Esophagus squamous epithelium (tissue), 5 donors: ENCODE measurements at regions not wholly inside any gene's neighbourhood (a gene's known extent, or its start where the extent isn't known, plus 50 kb on each side); places are given as distances from the start of the nearest gene placed in this dataset.

Experiments used
- DNase-seq: peaks from one replicate; lab custom pipeline; 2025; lab: John Stamatoyannopoulos, UW
- H3K27ac ChIP-seq, 4 donors: fragments of 200-600 bp; sonication (generic); one replicate each; pipeline ENCODE4 v1.5.1; 2016 to 2019; ENCODE audit warnings: mild to moderate bottlenecking in 1 of 4
- H3K27me3 ChIP-seq, 4 donors: fragments of 200-600 bp; sonication (generic); 1 replicate in 3 of 4; 2 replicates in 1 of 4; pipeline versions ENCODE4 v1.5.1 to v1.6.0; 2017 to 2021; ENCODE audit warnings: antibody characterized with exemption in 1 of 4
- H3K36me3 ChIP-seq, 3 donors: fragments of 200-600 bp; sonication (generic); one replicate each; pipeline ENCODE4 v1.5.1; 2016 to 2019
- H3K4me1 ChIP-seq, 3 donors: fragments of 200-600 bp; sonication (generic); one replicate each; pipeline ENCODE4 v1.5.1; 2017 to 2019
- H3K4me3 ChIP-seq, 4 donors: fragments of 200-600 bp; sonication (generic); 1 replicate in 3 of 4; 2 replicates in 1 of 4; pipeline ENCODE4 v1.5.1; 2016 to 2019; ENCODE audit warnings: mild to moderate bottlenecking in 2 of 4, moderate library complexity in 1 of 4
- H3K9me3 ChIP-seq, 3 donors: fragments of 200-600 bp; sonication (generic); one replicate each; pipeline ENCODE4 v1.5.1; 2016 to 2019
- CTCF ChIP-seq, 6 experiments: fragments of 450-650 bp in 4 of 6; fragments of 200-600 bp in 2 of 6; sonication (generic) in 2 of 6; IDR thresholded peaks; one replicate each; pipeline ENCODE4 v1.5.1; 2016 to 2019; ENCODE audit warnings: antibody characterized with exemption in 6 of 6, mild to moderate bottlenecking in 4 of 6, moderate library complexity in 4 of 6
- POLR2A ChIP-seq, 4 donors: fragments of 450-650 bp; IDR thresholded peaks; one replicate each; pipeline ENCODE4 v1.6.1; 2017; ENCODE audit warnings: antibody characterized with exemption in 4 of 4, mild to moderate bottlenecking in 4 of 4, moderate library complexity in 3 of 4
- WGBS, 2 donors: methylation state at CpG; one replicate each; pipeline ENCODE4 v1.1.5; 2018; 5-methylcytosine and 5-hydroxymethylcytosine counted together
- intact Hi-C: fragments of 100-400 bp; cut with DNase I; formaldehyde crosslinking; loops from one replicate; pipeline ENCODE4 v1.15.0; 2022
- donor health status: DM: yes; HTN: yes; CAD: no.

- intact Hi-C loops: no loop called here
- Histone ChIP-seq H3K27ac (no peak overlapping the region), H3K4me1 (no peaks in the 10 kb centered on the region), H3K27me3 (no peaks in the 10 kb centered on the region), H3K36me3 (no peaks in the 10 kb centered on the region), H3K4me3 (no peak overlapping the region), H3K9me3 (no peaks in the 10 kb centered on the region)
- TF ChIP-seq POLR2A (IDR thresholded peaks at IDR 0.05) (no peak), CTCF (IDR thresholded peaks at IDR 0.05) (no peak)
- 76 to 84% methylated on average over 2 of the region's 2 CpGs for WGBS, 2 donors
- no peak for DNase-seq
Observed at GRCh38 chr4:117661091-117662072, 372.9 kb upstream of the NDST3 start.

DNA sequence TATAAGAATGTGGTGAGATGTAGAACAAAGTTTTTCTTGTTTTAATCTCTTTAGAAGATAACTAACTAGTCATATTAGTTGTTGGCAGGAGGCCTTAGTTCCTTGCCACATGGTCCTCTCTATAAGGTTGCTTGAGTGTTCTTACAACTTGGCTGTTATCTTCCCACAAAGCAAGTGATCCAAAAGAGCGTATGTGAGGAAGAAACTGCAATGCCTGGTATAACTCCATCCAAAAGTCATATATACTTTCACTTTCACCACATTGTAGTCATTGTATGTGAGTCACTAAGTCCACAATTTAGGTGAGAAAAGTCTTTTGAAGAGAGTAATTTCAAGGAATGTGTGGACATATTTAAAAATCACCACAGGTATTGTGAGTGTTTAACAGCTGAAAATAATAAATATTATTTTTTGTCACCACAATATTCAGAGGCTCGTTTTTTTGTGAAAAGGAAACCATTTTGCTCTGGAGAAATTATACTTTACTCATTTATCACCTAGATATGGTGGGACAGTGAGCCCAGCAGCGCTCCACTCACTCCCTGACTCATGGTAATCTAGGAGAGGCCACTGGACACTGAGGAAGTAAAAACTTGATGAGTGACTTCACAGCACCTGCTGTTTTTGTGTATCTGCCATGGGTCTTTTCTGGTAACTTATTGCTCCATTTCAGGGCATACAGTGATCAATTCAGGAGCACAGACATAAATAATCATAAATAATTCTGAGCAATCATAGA lies 369.4 kb upstream of the NDST3 start:
- TF ChIP-seq POLR2A (IDR thresholded peaks at IDR 0.05): no peak
- WGBS, 2 donors: 59 to 60% methylated on average over 3 of the region's 3 CpGs
- H3K9me3 ChIP-seq: no peaks in the 10 kb centered on the region
- H3K4me3 ChIP-seq: no peak overlapping the region
- no peaks in the 10 kb centered on the region for H3K36me3 ChIP-seq
- no peak overlapping the region for H3K27ac ChIP-seq
- no peaks in the 10 kb centered on the region for H3K4me1 ChIP-seq
- intact Hi-C loops: no loop called here
- no peaks in the 10 kb centered on the region for H3K27me3 ChIP-seq
- no peak for DNase-seq

GRCh38 chr4:117676153-117676552 lies 358.1 kb upstream of the NDST3 start:
- Histone ChIP-seq H3K27me3 (no peaks in the 10 kb centered on the region), H3K4me1 (no peaks in the 10 kb centered on the region), H3K9me3 (peaks cover 0 to 6% (median 0%) of the 10 kb centered on the region in 3 donors), H3K4me3 (no peak overlapping the region), H3K27ac (no peak overlapping the region), H3K36me3 (no peaks in the 10 kb centered on the region)
- intact Hi-C loops: loop anchor here (10.0 kb wide), 1 partner anchor 791 kb away; no protein-coding TSS in a partner anchor
- TF ChIP-seq POLR2A (IDR thresholded peaks at IDR 0.05) (no peak), CTCF (IDR thresholded peaks at IDR 0.05) (no peak)
- WGBS, 2 donors: 0 to 41% methylated on average over 1 of the region's 1 CpG
- no peak for DNase-seq

- H3K27me3 ChIP-seq: no peaks in the 10 kb centered on the region
- no peak overlapping the region for H3K4me3 ChIP-seq
- intact Hi-C loops: loop anchor here (10.0 kb wide), 1 partner anchor 794 kb away; no protein-coding TSS in a partner anchor
- WGBS, 2 donors: 58 to 61% methylated on average over 4 of the region's 4 CpGs
- no peak for DNase-seq
- no peaks in the 10 kb centered on the region for H3K36me3 ChIP-seq
- TF ChIP-seq CTCF (IDR thresholded peaks at IDR 0.05) (no peak), POLR2A (IDR thresholded peaks at IDR 0.05) (no peak)
- peaks cover 0 to 6% (median 0%) of the 10 kb centered on the region in 3 donors for H3K9me3 ChIP-seq
- no peak overlapping the region for H3K27ac ChIP-seq
- no peaks in the 10 kb centered on the region for H3K4me1 ChIP-seq
Observed at GRCh38 chr4:117678861-117679260, 355.4 kb upstream of the NDST3 start.

- Histone ChIP-seq H3K36me3 (no peaks in the 10 kb centered on the region), H3K9me3 (peaks cover 0 to 8% (median 0%) of the 10 kb centered on the region in 3 donors), H3K27me3 (no peaks in the 10 kb centered on the region), H3K27ac (no peak overlapping the region), H3K4me3 (no peak overlapping the region), H3K4me1 (no peaks in the 10 kb centered on the region)
- DNase-seq: no peak
- TF ChIP-seq POLR2A (IDR thresholded peaks at IDR 0.05): no peak
- no peak for TF ChIP-seq CTCF (IDR thresholded peaks at IDR 0.05)
- intact Hi-C loops: no loop called here
- WGBS, 2 donors: 75 to 100% methylated on average over 2 to 5 of the region's 7 CpGs
Observed at GRCh38 chr4:117691572-117692351, 342.5 kb upstream of the NDST3 start.
